Stimulated activated naive CD4-positive, alpha-beta T cell treated with Interleukin-2 at 50 U/mL for 16 hours (primary cell): ENCODE measurements at regions not wholly inside any gene's neighbourhood (a gene's known extent, or its start where the extent isn't known, plus 50 kb on each side); places are given as distances from the start of the nearest gene placed in this dataset.

Experiments
- DNase-seq: peaks from one replicate; lab custom pipeline; 2025; lab: John Stamatoyannopoulos, UW

DNA sequence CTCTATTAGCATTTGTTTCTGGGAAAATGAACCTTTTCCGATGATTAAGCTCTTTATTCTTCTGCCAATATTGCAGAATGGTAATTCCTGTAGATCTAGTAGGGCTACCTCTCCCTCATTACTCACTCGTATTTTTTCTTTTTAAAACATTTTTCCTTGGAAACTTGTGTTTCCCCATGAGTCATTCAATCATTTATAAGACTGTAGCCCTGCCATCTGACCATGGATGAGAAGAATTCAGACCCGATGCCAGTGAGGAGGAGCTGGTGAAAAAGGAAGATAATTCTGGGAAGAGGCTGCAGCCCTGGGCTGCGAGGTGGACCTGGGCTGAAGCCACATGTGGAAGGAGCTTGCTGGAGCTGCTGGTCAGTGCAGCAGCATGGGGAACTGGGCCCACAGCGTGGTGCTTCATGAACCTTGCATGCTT lies 242.8 kb downstream of the KLF6 start:
- DNase-seq: no peak

- no peak for DNase-seq
Observed at GRCh38 chr10:3539696-3540383, 245.2 kb downstream of the KLF6 start.

- no peak for DNase-seq
Observed at GRCh38 chr10:3538656-3539531, 246.1 kb downstream of the KLF6 start.

DNA sequence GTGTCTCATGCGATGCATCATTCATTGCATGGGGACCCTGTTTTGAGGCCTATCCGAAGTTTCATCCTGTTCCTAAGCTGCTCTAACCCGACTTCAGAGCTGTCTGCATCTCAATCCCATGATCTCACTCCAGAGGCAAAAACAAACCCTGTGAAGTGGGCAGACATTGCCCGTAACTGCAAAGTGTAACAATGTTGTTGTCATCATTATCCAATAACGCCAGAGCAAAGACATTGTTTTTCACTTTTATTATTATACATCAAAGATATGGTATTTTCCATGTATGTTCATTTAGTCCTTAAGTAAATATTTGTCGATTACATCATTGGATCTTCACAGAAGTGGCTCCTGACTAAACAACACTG lies 246.7 kb downstream of the KLF6 start:
- no peak for DNase-seq

DNA sequence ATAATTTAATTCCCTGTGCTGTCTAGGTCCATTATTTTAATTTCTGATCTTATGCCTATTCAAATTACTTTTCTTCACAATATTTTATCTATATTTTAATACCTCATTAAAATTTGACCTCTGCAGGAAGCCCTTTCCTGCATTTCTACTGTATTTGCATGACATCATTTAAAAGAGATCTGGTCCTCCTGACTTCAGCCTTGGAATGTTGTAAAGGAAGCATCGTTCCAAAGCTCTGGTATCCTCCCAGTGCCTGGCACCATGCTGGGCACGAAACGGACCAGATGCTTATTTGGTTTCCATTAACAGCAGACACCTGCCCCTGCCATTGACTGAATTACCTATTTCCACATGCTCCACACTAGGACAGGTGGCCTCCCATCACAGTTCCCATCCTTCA lies 247.5 kb downstream of the KLF6 start:
- DNase-seq: no peak

DNA sequence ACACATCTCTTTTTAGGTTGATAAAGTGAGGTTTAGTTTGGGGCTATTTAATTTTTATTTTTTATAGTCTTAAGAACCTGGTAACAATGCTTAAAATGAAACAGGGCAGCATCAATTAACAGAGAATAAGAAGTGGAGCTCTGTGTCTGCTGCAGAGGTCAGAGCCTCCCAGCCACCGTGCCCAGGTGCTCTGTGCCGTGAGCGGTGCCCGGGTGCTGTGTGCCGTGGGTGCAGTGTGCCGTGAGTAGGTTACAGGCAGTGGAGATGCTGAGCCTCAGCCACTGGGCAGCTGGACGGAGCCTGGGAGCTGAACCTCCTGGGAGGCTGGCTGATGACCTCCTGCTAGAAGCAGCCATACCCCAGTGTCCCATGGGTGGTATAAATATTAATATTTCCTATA lies 250.0 kb downstream of the KLF6 start:
- DNase-seq: no peak

DNA sequence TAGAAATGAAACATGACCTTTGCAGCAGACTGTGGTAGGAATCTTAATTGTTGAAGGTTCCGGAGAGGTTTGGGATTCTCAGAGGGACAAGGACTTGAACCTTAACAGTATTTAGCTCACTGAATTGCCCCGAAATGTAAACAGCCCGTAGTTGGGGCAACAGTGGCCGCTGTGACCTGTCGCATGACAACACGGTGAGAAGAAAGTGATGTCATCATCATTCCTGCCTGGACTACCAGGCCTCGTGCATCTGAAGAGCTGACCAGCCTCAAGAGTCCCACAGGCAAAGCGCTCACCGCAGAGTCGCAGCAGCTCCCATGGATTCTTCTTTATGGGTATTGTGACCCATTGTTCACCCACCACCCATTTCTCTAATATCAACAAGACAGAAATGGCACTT lies 250.6 kb downstream of the KLF6 start:
- DNase-seq: no peak

- DNase-seq: no peak
Observed at GRCh38 chr10:3533296-3533695, 251.7 kb downstream of the KLF6 start.

DNA sequence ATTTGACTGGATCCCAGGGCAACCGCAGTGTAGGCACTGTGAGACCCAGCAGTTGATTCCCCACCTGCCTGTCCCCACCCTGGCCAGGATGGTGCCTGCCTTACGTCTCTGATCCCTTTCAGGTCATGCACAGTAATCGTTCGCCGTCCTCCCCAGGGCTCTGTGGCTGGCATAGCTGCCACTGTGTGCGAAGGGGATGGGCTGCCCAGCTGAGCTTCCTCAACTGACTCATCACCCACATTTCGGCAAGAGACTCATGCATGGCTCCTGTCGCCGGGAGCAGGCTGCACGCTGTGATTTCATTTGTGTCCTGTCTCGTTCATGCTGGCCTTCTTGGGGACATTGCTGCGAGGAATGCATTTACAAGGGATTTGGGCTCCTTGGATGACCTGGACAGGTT lies 252.4 kb downstream of the KLF6 start:
- no peak for DNase-seq

- DNase-seq: no peak
Observed at GRCh38 chr10:3531670-3532069, 253.3 kb downstream of the KLF6 start.

- no peak for DNase-seq
Observed at GRCh38 chr10:3530783-3531645, 254.0 kb downstream of the KLF6 start.

DNA sequence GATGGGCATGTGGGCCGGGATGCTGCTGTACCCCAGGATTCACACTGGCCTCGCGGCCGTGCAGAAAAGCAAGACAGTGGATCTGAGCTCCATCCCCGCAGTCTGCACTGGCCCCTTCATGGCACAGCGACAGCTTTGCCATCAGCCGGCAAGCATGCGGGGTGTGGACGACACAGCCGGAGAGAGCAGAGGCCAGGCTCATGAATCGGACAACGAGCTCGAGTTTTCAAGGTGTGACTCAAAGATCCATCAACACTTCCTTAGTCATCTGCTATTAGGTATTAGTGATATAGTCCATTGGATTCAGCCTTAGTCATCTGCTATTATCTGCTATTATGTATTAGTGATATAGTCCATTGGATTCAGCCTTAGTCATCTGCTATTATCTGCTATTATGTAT lies 254.7 kb downstream of the KLF6 start:
- DNase-seq: no peak

- DNase-seq: no peak
Observed at GRCh38 chr10:3529691-3530090, 255.3 kb downstream of the KLF6 start.

DNA sequence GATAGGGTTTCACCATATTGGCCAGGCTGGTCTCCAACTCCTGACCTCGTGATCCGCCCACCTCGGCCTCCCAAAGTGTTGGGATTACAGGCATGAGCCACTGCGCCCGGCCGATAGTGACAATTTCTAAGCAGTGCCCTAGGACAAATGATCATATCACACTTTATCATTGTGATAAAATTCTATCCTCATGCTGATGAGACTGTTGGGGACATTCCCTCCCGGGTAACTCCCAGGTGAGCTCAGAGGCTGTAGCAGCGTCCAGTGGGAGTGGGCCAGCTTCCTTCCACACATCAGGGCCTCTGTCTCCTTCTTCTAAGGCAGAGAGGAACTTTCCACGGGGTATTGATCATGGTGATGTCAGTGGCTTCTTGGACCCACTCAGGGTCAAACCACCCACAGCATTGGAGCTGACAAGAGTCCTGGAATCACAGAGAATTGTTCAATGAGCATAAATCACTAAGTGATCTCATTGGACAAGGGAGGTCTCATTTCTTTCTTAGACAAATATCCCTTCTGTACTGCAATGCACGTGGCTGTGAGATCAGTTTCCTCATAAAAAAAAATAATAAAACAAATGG lies 256.1 kb downstream of the KLF6 start:
- no peak for DNase-seq

- no peak for DNase-seq
Observed at GRCh38 chr10:3528271-3528670, 256.7 kb downstream of the KLF6 start.

DNA sequence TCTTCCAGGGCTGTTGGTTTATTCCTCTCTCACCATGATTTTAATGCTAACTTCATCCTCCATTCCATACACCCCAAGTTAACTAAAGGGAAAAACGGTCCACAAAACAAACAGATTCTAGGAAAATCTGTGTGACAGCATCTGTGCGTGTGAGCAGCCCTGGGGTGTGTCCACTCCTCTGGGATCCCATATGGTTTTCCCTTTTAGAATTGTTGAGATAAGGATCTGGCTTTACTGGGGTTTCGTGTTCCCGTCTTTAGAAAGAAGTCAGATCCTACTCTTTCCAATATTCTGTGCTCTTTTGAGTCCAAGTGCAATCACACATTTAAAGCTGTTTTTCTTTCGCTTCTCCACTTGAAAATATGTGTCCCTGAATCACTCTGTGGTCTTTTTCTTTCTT lies 257.1 kb downstream of the KLF6 start:
- no peak for DNase-seq

DNA sequence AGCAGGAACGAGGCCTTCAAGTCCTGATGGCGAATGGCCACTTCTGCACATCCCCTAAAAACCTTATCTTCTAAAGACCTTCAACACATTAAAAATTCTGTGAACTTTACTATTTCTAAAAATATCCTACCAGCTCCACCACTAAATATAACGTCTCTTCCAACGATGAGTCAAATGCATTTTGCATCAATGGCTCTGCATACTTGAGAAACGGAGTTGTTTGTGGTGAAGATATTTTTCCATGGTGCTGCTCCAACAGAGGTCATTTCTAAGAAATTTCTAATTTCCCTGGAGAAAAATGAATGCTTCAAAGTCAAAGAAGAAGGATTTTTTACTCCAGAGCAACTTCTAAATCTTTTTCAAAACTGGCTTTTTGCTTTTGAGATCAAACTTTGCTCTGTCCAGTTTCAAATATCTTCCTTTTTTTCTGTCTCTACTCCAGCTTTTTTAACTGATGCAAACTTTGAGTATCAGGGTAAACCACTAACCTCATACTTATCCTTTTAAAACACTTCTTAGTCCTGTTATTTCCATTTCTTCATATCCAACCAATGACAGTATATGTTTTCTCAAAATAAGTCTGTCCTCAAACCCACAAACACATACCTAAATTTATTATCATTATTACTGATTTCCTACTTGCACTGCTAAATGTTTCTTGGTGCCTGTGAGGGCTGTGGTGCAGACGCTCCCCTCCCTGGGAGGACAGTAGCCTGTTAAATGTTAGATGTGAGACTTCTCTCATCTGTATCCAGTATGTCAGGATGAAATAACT lies 258.1 kb downstream of the KLF6 start:
- no peak for DNase-seq

GRCh38 chr10:3525832-3526449 lies 259.1 kb downstream of the KLF6 start:
- DNase-seq: no peak

DNA sequence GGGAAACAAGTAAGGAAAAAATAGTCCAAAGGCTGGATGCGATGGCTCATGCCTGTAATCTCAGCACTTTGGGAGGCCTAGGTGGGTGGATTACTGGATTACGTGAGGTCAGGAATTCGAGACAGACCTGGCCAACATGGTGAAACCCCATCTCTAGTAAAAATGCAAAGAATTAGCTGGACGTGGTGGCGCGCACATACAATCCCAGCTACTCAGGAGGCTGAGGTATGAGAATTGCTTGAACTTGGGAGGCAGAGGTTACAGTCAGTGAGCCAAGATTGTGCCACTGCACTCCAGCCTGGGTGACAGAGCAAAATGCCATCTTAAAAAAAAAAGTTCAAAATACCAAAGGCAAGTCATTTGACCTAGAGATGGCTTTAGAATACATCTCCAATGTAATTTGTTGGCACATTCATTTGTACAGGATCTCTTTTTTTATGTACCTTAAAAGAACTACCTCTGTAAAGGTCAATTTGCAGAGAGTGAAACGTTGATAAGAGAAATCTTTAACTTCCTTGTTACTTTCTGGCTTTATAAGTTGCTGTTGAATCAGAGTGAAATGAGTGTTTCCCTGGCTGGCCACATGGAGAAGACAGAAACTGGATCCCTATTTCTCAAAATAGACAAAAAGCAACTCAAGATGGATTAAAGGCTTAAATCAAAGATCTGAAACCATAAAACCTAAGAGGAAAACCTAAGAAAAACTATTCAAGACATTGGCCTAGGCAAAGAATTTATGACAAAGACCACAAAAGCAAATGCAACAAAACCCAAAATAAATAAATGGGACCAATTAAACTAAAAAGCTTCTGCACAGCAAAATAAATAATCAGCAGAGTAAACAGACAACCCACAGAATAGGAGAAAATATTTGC lies 260.7 kb downstream of the KLF6 start:
- DNase-seq: no peak
